Skeletal muscle cell (primary cell): ENCODE measurements at regions not wholly inside any gene's neighbourhood (a gene's known extent, or its start where the extent isn't known, plus 50 kb on each side); places are given as distances from the start of the nearest gene placed in this dataset.
"Not testable (repeated sequence)": the region's sequence is repeated elsewhere in the genome, so short reads cannot be mapped to it uniquely, and the experiment has no call there.

Source experiments
- DNase-seq: peaks from one replicate; pipeline ENCODE4 v3.0.0-alpha.2; 2010; ENCODE audit warnings: low read depth
- H3K4me3 ChIP-seq: 2 replicates; pipeline ENCODE4 v1.5.1; 2011; ENCODE audit warnings: low read depth, mild to moderate bottlenecking, control low read depth, low read length, moderate library complexity

DNA sequence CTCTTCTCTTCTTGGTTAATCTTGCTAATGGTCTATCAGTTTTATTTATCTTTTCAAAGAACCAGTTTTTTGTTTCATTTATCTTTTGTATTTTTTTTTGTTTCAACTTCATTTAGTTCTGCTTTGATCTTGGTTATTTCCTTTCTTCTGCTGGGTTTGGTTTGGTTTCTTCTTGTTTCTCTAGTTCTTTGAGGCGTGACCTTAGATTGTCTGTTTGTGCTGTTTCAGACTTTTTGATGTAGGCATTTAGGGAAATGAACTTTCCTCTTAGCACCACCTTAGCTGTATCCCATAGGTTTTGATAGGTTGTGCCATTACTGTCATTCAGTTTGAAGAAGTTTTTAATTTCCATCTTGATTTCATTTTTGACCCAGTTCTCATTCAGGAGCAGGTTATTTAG lies 107.0 kb upstream of the S1PR3 start:
- not testable (repeated sequence) for H3K4me3 ChIP-seq, DNase-seq

DNA sequence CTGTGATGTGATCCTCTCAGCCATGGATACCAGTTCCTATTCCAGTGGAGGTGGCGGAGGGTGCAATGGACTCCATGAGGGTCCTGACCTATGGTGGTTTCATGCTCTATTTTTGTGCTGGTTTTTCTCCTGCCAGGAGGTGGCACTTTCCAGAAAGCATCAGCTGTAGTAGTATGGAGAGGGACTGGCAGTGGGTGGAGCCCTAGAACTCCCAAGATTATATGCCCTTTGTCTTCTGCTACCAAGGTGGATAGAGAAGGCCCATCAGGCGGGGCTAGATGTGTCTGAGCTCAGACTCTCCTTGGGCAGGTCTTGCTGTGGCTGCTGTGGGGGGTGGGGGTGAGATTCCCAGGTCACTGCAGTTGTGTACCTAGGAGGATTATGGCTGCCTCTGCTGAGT lies 104.5 kb upstream of the S1PR3 start:
- DNase-seq, H3K4me3 ChIP-seq: not testable (repeated sequence)

DNA sequence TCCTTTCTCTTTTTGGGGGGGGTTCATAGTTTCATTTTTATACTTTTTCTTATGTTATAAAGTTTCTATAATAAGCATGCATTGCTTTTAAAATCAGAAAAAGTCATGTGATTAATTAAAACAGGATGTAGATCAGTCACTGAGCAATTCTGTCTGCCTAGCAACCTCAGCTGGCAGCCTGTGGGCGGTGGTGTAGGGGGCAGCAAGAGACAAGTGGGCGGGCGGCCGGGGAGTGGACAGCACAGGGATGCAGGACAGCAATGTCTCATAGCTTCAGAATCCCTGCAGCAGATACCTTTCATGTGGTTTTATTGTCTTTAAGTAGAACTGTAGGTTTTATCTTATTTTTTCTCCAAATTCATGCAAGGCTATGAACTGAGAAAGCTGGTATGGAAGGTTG lies 101.9 kb upstream of the S1PR3 start:
- no peak for DNase-seq
- H3K4me3 ChIP-seq, result no peak overlapping the region

DNA sequence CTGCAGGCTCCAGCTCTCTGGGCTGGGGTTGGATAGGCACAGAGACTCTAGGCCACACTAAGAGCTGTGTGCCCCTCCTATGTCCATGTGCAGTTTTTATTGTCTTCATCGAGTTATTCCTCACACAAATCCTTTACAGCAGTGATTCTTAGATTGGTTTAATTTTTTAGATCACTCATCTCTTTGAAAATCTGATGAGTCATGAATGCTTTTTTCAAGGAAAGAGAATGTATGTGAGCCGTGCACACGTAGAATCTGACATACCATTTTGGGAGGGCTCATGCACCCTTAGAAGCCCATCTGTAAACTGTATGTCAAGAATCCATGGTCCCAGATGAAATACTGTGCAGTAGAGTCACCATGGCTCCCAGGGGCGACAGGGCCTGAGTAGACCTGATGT lies 100.7 kb upstream of the S1PR3 start:
- no peak for DNase-seq
- H3K4me3 ChIP-seq, result no peak overlapping the region

DNA sequence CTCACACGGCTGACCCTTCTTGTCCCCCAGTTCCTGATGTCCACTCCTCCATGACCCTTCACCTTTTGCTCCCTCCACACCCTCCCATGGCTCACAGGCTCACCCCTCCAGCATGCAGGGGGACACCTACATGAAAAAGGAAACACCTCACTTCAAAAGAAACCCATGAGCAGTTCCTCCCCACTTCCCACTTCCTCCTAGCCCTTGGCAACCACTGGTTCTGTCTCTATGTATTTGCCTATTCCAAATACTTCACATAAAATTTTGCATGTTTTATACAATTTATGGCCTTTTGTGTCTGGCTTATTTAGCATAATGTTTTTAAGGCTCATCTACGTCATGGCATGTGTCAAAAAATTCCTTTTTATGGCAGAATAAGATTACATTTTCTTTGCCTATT lies 100.2 kb upstream of the S1PR3 start:
- no peak overlapping the region for H3K4me3 ChIP-seq

DNA sequence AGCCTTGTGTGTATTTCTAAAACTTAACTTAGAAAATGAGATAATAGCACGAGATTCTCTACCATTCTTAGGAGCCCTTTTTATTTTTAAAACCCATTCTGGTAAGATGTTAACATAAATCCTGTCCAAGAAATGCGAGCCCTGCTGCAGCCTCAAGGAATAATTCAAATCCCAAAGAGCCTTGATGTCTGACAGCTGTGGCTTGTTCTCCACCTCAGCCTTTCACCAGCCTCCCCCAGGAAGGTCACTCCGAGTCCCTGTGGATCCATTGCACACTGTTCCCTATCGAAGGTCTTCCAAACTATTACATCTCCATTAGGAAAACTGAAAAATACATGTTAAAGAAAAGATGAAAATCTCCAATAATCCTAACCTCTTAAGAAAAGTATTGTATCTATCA lies 98.5 kb upstream of the S1PR3 start:
- DNase-seq, result no peak
- H3K4me3 ChIP-seq, result no peak overlapping the region

More for the DNA sequence above, 100.2 kb upstream of the S1PR3 start:
- no peak for DNase-seq

DNA sequence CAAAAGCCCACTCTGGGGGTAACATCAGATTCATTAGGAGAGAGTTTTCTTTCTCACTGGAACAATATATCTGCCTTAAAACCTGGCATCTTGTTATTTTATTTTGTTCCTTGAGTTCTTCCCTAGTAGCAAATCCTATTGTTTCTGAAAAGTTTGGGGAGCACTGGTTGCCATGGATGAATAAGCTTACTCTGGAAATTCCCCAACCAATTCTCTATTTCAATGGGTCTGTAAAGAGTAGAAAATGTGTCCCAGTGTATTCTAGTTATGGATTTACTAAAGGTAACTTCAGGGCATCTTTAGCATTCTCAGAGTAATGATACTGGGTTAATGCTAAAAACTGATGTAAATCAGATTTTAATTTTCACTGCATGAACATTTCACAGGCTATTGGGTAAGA lies 94.2 kb upstream of the S1PR3 start:
- DNase-seq, result no peak
- H3K4me3 ChIP-seq, result no peak overlapping the region

DNA sequence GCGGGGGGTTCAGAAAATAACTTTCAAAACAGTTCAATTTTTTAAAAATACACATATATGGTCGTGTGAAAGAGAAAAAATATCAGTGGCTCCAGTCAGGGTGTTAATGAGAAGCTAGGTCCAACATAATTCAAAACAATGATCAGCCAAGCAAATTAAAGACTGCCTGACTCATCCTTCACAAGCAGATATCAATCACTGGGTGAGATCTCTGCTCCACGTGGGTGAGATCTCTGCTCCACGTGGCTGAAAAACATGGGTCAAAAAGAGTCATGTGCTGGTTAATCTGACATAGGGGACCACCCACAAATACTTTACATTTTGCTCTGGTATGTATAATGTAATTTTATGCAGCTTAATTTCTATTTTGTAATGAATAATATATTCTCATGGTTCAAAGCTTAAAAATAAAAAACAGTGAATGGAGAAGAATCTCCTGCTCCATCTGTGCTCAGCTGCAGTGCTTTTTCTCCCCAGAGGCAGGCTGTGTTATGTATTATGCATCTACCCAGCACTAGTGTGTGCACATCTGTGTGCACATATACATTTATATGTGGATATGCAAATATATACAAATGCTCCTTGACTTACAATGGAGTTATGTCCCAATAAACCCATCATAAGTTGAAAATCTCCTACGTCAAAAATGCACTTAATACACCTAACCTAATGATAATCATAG lies 93.1 kb upstream of the S1PR3 start:
- DNase-seq, result no peak
- H3K4me3 ChIP-seq, result no peak overlapping the region

DNA sequence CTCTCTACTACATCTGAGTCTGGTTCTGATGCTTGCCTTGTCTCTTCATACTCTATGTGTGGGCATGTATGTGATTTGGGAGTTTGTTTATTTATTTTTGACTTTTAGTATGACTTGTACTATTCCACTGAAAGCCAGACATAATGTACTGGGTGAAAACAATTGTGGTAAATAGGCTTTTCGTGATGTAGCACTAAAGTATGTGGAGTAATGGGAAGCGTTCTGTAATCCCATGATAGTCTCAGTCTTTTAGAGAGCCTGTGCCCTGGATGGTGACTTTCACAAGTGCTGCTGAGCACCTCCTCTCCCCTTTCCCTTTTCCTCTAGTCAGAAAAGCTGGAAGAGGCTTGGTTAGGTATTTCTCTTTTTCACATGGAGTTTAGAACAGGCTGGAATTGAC lies 85.8 kb upstream of the S1PR3 start:
- no peak for DNase-seq

DNA sequence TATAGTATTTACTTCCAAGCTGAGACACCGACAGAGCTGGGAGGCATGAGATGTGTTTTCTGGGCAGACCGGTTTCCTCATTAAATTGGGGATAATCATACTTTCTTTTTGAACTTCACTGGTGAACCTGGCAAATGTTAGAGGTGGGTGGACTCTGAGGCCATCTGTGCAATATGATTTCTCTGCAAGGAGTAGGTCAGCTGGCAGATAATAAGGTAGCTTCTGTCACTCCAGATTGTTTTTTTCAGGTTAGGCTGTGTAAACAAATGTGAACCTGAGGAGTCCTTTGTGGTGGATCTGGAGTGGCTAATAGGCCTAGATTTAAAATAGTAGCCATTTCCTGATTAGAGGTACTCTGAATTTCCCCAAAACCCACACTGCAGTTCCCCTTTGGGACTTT lies 75.4 kb upstream of the S1PR3 start:
- no peak overlapping the region for H3K4me3 ChIP-seq
- DNase-seq, result no peak

More for the DNA sequence above, 85.8 kb upstream of the S1PR3 start:
- H3K4me3 ChIP-seq, result no peak overlapping the region

DNA sequence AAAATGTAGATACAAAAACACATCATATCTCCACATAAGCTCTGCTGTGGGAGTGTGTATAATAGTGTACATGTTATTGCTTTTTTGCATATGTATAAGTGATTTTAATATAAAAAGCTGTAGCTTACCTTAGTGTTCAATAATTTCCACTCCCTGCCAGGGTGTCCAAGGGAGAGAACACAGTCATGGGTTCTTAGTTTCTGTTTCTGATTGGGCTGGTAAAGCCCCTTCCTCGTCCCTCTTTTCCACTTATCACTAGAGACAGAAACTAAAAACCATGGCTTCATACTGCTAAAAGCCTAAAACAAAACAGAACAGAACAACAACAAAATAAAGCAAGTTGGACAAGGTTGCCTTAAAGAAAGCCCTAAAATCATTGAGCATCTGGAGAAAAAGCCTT lies 74.4 kb upstream of the S1PR3 start:
- no peak for DNase-seq
- H3K4me3 ChIP-seq, result no peak overlapping the region

DNA sequence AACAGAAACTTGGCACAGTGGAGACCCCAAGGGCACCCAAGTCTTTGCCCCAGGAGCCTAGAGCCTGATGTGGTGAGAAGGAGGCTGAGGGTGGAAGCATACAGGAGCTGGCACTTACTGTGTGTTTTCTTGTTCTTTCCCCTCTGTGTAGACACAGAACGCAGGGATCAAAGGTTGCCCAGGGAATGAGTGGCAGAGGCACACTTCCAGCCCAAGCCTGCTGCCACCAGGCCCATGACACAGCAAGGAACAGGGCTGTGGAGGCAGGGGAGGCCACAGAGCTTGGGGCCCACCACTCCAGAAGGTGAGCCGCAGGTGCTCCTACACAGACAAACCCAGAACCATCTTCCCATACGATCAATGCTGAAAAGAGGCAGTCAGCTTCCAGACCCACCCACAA lies 73.9 kb upstream of the S1PR3 start:
- no peak overlapping the region for H3K4me3 ChIP-seq
- no peak for DNase-seq

DNA sequence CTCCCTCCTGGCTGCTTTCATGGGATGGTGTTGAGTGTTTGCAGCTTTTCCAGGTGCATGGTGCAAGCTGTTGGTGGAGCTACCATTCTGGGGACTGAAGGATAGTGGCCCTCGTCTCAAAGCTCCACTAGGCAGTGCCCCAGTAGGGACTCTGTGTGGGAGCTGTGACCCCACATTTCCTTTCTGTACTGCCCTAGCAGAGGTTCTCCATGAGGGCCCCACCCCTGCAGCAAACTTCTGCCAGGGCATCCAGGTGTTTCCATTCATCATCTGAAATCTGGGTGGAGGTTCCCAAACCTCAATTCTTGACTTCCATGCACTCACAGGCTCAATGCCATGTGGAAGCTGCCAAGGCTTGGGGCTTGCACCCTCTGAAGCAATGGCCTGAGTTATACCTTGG lies 72.7 kb upstream of the S1PR3 start:
- not testable (repeated sequence) for H3K4me3 ChIP-seq, DNase-seq

DNA sequence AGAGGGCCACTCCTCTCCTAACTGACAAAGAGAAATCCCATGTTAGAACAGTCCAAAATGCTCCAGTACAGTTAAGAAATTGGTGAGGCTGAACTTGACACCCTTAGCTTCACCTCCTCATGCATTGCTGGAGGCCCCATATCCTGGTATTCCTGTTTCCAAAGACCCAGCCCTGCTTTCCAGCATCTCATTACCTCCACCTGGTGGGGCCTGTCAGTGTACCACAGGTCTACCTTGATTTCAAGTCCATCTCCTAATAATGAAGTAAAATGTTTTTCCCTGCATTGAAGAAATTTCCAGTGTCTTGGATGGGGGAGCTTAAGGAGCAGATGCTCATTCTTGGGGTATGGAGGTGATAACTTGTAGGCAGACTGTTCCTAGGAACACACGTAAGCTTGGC lies 70.6 kb upstream of the S1PR3 start:
- DNase-seq, result no peak
- H3K4me3 ChIP-seq, result no peak overlapping the region

DNA sequence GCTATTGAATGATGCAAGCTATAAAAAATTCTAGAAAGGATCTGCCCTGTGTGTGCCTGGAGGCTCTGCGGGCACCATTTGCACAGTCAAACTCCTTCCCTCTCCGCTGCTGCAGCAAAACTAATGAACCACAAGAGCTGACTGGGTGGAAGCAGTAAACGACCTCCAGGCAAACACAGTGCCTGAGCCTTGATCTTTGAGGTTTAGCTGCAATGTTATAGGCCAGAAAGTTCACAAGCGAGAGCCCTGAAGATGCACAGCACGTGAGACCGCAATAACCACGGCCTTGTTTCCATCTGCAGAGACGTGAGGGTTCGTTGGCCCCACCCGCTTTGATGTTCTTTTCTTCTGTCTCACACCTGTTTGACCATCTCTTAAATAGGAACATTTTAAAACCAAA lies 69.2 kb upstream of the S1PR3 start:
- no peak overlapping the region for H3K4me3 ChIP-seq
- no peak for DNase-seq

DNA sequence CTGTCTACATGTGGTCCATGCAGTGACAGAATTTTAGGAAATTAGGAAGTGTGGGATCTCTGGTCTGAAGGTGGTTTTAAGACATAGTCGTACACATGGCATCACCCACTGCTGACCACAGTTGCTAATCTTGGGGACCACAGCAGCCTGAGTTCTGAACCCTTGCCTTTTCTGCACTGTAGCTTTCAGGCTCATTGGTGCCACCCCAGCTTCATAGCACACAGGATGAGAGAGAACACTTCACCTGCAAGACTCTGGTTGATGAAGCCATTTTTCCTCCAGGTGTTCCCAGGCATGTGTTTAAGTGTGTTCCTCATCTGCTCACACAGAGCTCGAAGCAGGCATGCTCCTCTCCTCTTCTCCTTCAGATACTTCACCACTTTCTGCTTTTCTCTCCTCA lies 68.2 kb upstream of the S1PR3 start:
- DNase-seq, result no peak
- no peak overlapping the region for H3K4me3 ChIP-seq

DNA sequence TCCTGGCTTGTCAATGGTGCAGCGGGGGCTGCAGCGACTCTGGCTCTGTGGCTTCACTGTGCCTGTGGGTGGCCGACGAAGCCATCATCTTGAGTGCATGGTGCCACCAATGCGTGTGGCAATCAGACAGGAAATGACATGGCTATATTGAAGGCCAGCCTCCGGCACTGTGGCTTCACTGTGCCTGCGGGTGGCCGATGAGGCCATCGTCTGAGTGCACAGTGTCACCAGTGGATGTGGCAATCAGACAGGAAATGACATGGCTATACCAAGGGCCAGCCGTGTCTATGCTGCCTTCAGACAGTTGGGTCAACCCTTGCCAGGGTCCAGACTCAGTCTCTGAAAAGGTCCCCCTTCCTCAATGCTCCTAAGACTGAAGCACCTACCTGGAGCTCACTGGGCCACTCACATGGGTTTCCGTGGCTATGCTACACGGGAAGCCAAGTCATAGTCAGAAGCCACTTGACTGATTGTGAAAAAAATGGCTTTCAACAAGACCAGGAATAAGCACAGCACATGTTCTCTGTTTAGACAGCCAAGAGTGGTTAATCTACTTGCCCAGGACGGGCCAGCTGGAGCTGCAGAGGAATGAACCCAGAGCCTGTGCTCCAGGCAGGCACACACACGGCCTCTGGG lies 67.5 kb upstream of the S1PR3 start:
- H3K4me3 ChIP-seq, result no peak overlapping the region
- no peak for DNase-seq

DNA sequence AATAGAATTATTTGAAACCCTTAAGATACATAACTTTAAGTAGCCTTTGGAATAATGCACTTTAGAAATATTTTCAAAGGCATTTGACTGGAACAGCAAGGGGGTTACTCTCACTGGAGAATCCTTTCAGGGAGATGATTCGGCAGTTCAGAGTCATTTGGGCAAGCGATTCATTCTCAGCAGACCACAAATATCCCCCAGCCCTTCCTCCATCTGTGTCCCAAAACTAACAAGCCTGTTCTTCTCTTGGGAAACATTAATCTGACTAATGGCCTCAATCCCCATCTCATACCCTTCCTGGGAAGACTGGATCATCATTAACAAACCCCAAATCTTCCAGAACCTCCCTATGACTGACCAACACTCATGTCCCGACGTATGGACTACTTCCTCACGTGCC lies 65.8 kb upstream of the S1PR3 start:
- DNase-seq, result no peak
- no peak overlapping the region for H3K4me3 ChIP-seq

DNA sequence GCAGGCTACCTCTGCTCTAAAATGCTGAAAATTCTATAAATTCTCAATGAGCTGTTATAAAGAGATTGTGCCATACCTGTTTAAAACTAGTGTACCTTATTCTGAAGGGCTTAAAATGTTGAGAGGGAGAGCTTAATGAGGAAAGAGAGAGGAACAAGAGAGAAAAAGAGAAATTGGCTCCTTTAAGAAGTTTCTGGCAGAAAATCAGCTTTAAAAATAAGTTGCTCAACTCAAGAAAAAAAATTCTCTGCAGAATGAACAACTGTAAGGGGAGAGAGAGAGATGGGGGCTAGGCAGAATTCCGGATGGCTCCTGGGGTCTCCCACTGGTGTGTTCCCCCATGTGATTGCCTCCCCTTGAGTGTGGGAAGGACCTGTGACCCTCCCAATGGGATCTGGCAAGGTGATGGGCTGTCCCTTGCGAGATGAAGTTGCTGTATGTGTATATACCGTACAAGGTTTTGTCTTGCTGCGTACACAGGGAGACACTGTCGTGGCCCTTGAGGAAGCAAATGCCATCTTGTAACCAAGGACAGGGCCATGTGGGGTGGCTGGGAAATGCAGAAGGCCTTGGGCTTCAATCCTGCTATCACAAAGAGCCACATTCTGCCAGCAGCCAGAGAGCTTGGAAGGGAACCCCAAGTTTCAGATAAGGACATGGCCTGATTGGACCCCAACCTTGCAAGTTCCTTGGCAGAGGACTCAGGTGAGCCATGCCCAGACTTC lies 64.3 kb upstream of the S1PR3 start:
- H3K4me3 ChIP-seq, result no peak overlapping the region
- DNase-seq, result no peak

DNA sequence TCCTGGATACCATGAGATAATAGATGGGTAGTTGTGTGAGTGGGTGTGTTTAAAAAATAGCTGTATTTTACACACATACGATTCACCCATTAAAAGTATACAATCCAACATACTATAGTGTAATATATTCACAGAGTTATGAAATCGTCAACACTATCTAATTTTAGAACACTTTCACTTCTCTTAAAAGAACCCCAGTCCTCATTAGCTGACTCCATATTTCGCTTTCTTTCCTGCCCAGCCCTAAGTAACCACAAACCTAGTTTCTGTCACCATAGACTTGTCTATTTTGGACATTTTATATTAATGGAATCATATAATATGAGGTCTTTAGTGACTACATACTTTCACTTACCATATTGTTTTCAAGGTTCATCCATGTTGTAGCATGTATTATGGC lies 63.8 kb upstream of the S1PR3 start:
- no peak overlapping the region for H3K4me3 ChIP-seq
- no peak for DNase-seq

DNA sequence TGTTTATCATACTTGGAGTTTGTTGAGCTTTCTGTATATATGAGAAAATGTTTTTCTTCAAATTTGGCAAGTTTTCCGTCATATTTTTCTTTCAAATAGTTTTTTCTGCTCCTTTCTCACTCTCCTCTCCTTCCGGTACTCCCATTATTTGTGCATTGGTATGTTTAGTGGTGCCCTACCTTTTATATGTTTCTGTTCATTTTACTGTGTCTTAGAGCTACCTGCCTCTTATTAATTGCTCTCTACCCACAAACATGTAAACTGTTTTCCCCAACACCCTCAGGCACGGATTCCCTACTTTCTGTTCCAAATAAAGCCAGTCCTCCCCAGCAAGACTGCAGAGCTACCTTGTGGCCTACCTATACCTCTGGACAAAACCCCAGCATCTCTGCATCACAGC lies 60.6 kb upstream of the S1PR3 start:
- DNase-seq, result no peak

More for the DNA sequence above, 60.6 kb upstream of the S1PR3 start:
- no peak overlapping the region for H3K4me3 ChIP-seq
